Brain microvascular endothelial cell (primary cell): ENCODE measurements at regions not wholly inside any gene's neighbourhood (a gene's known extent, or its start where the extent isn't known, plus 50 kb on each side); places are given as distances from the start of the nearest gene placed in this dataset.

Experiments
- DNase-seq: peaks from one replicate; pipeline ENCODE4 v3.0.0-alpha.2; 2020
- H3K27ac ChIP-seq: fragments of 250-450 bp; sonication (Bioruptor Pico); 2 replicates; pipeline ENCODE4 v1.5.1; 2020; ENCODE audit warnings: mild to moderate bottlenecking, moderate library complexity
- H3K27me3 ChIP-seq: fragments of 250-450 bp; sonication (Bioruptor Pico); replicated peaks from 2 replicates; pipeline ENCODE4 v1.5.1; 2020; ENCODE audit warnings: mild to moderate bottlenecking
- H3K36me3 ChIP-seq: fragments of 250-450 bp; sonication (Bioruptor Pico); replicated peaks from 2 replicates; pipeline ENCODE4 v1.5.1; 2020; ENCODE audit warnings: mild to moderate bottlenecking
- H3K4me3 ChIP-seq: 2 replicates; pipeline ENCODE4 v1.5.1; 2011; ENCODE audit warnings: low read depth, mild to moderate bottlenecking, control low read depth, low read length, moderate library complexity
- in situ Hi-C: cut with HindIII; loops from 2 replicates; pipeline ENCODE4 v1.10.0; 2017; ENCODE audit warnings: low sequenced_read_pairs, low pct_ligation_motif_present
- TF ChIP-seq, protein P1 (sequence below): IDR thresholded peaks from 2 replicates; pipeline ENCODE4 v1.5.1; 2011; ENCODE audit warnings: low read depth, mild to moderate bottlenecking, moderate library complexity, low read length, control low read depth, inconsistent platforms; ENCODE audit errors: missing control alignments

DNA sequence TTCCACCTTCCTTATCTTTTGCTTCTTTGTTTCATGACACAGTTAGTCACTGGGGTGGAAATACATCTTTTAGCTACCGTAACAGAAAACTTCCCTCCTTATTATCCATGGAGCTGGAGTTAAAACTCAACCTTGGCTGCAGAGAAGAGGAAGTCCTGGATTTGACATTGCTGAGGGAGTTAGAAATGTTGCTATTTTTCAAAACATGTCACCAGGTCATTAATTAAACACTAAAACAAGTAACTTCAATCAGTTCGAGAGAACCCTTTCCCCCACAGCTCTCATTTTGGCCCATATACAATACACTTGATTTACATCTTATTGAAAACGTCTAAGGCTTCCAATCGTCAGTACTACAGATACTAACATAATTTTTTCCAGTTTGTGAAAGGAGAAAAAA lies 237.9 kb upstream of the CD180 start:
- TF ChIP-seq, protein P1, sequence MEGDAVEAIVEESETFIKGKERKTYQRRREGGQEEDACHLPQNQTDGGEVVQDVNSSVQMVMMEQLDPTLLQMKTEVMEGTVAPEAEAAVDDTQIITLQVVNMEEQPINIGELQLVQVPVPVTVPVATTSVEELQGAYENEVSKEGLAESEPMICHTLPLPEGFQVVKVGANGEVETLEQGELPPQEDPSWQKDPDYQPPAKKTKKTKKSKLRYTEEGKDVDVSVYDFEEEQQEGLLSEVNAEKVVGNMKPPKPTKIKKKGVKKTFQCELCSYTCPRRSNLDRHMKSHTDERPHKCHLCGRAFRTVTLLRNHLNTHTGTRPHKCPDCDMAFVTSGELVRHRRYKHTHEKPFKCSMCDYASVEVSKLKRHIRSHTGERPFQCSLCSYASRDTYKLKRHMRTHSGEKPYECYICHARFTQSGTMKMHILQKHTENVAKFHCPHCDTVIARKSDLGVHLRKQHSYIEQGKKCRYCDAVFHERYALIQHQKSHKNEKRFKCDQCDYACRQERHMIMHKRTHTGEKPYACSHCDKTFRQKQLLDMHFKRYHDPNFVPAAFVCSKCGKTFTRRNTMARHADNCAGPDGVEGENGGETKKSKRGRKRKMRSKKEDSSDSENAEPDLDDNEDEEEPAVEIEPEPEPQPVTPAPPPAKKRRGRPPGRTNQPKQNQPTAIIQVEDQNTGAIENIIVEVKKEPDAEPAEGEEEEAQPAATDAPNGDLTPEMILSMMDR: no peak
- in situ Hi-C loops: no loop called here
- no peaks in the 10 kb centered on the region for H3K36me3 ChIP-seq

DNA sequence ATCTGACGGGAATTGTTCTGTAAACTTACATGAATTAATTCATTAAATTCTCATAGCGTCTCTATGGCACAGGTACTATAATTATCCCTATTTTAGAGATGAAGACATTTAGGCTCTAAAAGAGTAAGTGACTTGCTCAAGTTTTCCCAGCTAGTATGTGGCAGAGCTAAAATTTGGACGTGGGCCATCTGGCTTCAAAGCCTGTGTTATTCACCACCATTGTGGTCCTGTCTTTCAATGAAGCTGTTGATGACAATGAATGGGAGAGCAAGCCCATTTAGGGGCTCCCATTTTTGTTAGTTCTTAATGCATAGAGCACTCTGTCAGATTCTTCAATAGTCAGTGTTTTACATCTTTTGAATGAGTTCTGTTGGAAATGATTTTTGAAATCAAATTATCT lies 236.0 kb upstream of the CD180 start:
- no peaks in the 10 kb centered on the region for H3K36me3 ChIP-seq
- no peaks in the 10 kb centered on the region for H3K27me3 ChIP-seq
- TF ChIP-seq, protein P1: no peak
- no peak for DNase-seq
- H3K27ac ChIP-seq: no peak overlapping the region
- H3K4me3 ChIP-seq: no peak overlapping the region
- in situ Hi-C loops: no loop called here

More for the DNA sequence above, 237.9 kb upstream of the CD180 start:
- H3K4me3 ChIP-seq: no peak overlapping the region
- no peaks in the 10 kb centered on the region for H3K27me3 ChIP-seq
- H3K27ac ChIP-seq: no peak overlapping the region
- DNase-seq: no peak

DNA sequence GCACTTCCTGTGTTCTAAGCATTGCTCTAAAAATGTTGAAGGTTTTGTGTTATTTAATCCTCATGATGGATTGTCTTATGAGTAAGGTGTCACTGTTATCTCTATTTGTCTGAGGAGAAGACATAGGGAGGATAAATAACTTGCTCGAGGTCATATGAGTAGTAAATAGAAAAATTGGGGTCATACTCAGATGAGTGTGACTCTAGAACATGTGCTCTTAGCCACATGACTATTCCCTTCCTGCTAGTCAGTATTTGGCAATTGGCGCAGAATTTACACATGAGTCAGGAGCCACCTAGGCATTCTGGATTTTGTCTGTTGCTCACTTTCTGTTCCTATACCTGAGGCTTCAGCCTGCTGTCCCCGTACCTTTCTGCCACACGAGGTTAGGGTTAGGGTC lies 234.6 kb upstream of the CD180 start:
- Histone ChIP-seq H3K27ac (no peak overlapping the region), H3K36me3 (no peaks in the 10 kb centered on the region), H3K4me3 (no peak overlapping the region), H3K27me3 (no peaks in the 10 kb centered on the region)
- TF ChIP-seq, protein P1: no peak
- no peak for DNase-seq
- in situ Hi-C loops: no loop called here

DNA sequence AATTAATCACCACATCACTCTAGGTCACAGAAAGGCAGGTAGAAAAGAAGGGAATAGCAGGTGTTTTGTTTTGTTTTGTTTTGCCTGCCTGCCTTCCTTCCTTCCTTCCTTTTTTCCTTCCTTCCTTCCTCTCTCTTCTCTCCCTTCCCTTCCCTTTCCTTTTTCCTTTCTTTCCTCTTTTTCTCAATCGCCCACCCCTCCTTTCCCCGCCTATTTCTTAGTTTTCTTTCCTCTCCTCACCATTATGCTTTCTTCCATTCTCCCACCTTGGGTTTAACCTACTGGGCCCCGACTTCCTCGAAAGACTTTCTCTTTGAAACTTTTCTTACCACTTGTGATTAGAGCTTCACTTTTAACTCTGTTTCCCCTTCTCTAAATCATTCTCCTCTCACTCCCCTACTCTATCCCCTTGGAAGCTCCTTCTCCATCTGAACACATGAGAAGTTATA lies 231.3 kb upstream of the CD180 start:
- H3K27me3 ChIP-seq: no peaks in the 10 kb centered on the region
- no peaks in the 10 kb centered on the region for H3K36me3 ChIP-seq
- no peak overlapping the region for H3K4me3 ChIP-seq
- no peak for DNase-seq
- no peak overlapping the region for H3K27ac ChIP-seq
- in situ Hi-C loops: no loop called here
- TF ChIP-seq, protein P1: no peak

DNA sequence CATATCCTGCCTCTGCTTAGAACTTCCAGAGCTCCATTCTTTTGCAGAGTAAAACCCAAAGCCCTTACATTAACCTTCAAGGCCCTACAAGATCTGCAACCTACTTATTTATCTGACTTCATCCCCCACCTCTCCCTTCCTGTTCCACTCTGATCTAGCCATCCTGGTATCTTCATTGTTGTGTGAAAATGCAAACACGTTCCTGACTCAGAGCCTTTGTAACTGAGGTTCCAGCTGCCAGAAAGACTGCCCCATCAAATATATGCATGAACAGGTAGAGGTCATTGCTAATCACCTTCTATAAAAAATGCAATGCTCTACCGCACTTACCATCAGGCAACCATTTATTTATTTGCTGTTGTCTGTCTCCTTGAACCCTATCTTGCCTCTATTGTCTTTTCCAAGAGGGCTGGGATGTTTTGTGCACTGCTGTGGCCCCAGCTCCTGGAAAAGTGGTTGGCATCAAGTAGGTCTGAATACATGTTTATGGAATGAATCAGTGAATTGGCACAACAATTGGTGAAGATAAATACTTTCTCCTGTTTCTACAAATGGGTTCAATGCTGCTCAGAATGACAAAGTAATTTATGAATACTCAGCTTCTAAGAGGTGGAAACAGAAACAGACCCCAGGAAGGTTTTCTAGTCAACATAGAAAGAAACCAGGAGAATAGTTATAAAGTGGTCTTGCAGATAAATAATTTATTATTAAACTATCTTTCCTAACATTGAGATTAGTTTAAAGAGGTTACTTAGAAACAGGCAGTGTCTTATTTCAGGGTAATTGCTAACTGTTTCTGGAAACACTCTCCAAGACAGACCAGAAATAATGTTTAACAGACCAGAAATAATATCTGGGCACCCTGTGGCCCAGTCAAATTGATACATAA lies 230.6 kb upstream of the CD180 start:
- no peak for DNase-seq
- H3K27ac ChIP-seq: no peak overlapping the region
- TF ChIP-seq, protein P1: no peak

DNA sequence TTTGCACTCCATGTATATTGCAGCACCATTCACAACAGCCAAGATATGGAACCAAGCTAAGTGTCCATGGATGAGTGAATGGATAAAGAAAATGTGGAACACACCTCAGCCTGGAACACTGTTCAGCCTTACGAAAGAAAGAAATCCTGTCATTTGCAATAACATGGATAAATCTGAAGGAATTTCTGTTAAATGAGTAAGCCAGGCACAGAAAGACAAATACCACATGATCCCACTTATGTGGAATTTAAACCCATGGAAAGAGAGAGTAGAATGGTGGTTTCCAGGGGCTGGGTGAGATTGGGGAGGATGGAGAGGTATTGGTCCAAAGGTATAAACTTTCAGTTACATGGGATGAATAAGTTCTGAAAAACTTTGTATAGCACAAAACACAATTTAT lies 228.9 kb upstream of the CD180 start:
- no peaks in the 10 kb centered on the region for H3K27me3 ChIP-seq
- no peak overlapping the region for H3K4me3 ChIP-seq
- in situ Hi-C loops: no loop called here
- H3K36me3 ChIP-seq: no peaks in the 10 kb centered on the region
- DNase-seq: no peak
- TF ChIP-seq, protein P1: no peak
- no peak overlapping the region for H3K27ac ChIP-seq

More for the DNA sequence above, 230.6 kb upstream of the CD180 start:
- Histone ChIP-seq H3K4me3 (no peak overlapping the region), H3K36me3 (no peaks in the 10 kb centered on the region), H3K27me3 (no peaks in the 10 kb centered on the region)
- in situ Hi-C loops: no loop called here
